GM19351 (cell line): ENCODE measurements at regions not wholly inside any gene's neighbourhood (a gene's known extent, or its start where the extent isn't known, plus 50 kb on each side); places are given as distances from the start of the nearest gene placed in this dataset.

Source experiments
- ATAC-seq: cut with Tn5 transposase; IDR thresholded peaks from one replicate; pipeline ENCODE4 v1.9.1; 2021; ENCODE audit warnings: mild to moderate bottlenecking, moderate library complexity; ENCODE audit not compliant: unreplicated experiment

- no peak for ATAC-seq
Measured at GRCh38 chr5:8376478-8376877, 507.5 kb downstream of the MTRR start.

- no peak for ATAC-seq
Measured at GRCh38 chr5:8381972-8382371, 513.0 kb downstream of the MTRR start.

GRCh38 chr5:8382456-8382855 lies 513.5 kb downstream of the MTRR start:
- ATAC-seq = no peak

- no peak for ATAC-seq
Measured at GRCh38 chr5:8383616-8384015, 514.7 kb downstream of the MTRR start.

GRCh38 chr5:8386719-8387288 lies 517.9 kb downstream of the MTRR start:
- ATAC-seq = no peak

GRCh38 chr5:8391911-8392310 lies 523.0 kb downstream of the MTRR start:
- ATAC-seq = no peak

GRCh38 chr5:8393240-8393639 lies 524.3 kb downstream of the MTRR start:
- ATAC-seq = no peak

GRCh38 chr5:8394965-8395364 lies 526.0 kb downstream of the MTRR start:
- ATAC-seq = no peak

- no peak for ATAC-seq
Measured at GRCh38 chr5:8396246-8396645, 527.3 kb downstream of the MTRR start.

GRCh38 chr5:8396756-8397155 lies 527.8 kb downstream of the MTRR start:
- ATAC-seq = no peak

GRCh38 chr5:8399471-8399870 lies 530.5 kb downstream of the MTRR start:
- ATAC-seq = no peak

- ATAC-seq = no peak
Measured at GRCh38 chr5:8408258-8408657, 539.3 kb downstream of the MTRR start.

GRCh38 chr5:8410618-8411017 lies 541.7 kb downstream of the MTRR start:
- ATAC-seq = no peak

GRCh38 chr5:8413975-8414374 lies 545.0 kb downstream of the MTRR start:
- no peak for ATAC-seq

- ATAC-seq = no peak
Measured at GRCh38 chr5:8417316-8418048, 548.5 kb downstream of the MTRR start.

- ATAC-seq = no peak
Measured at GRCh38 chr5:8418049-8418426, 549.1 kb downstream of the MTRR start.

GRCh38 chr5:8429778-8430758 lies 561.1 kb downstream of the MTRR start:
- ATAC-seq = no peak

GRCh38 chr5:8434501-8434900 lies 565.6 kb downstream of the MTRR start:
- no peak for ATAC-seq

GRCh38 chr5:8436924-8437323 lies 568.0 kb downstream of the MTRR start:
- no peak for ATAC-seq

- ATAC-seq = no peak
Measured at GRCh38 chr5:8445139-8445538, 576.2 kb downstream of the MTRR start.

GRCh38 chr5:8446179-8446578 lies 577.2 kb downstream of the MTRR start:
- ATAC-seq = peak; percentile 88

- ATAC-seq = no peak
Measured at GRCh38 chr5:8456846-8457186, 587.9 kb downstream of the MTRR start.
